Liver (tissue), 3 donors: ENCODE measurements at regions not wholly inside any gene's neighbourhood (a gene's known extent, or its start where the extent isn't known, plus 50 kb on each side); places are given as distances from the start of the nearest gene placed in this dataset.

Experiments
- CTCF ChIP-seq: fragments of 150-350 bp; IDR thresholded peaks from 2 replicates; pipeline ENCODE4 v1.5.1; 2017; ENCODE audit warnings: improper control_type of control experiment, low read depth, low read length; ENCODE audit not compliant: missing input control
- EGR1 ChIP-seq, 2 donors: IDR thresholded peaks; 2 replicates each; pipeline ENCODE4 v1.6.1; 2016 to 2018; ENCODE audit warnings: antibody characterized with exemption in 2 of 2, low read depth in 2 of 2
- FOXA1 ChIP-seq: IDR thresholded peaks from 2 replicates; pipeline ENCODE4 v1.6.1; 2016; ENCODE audit warnings: antibody characterized with exemption
- GABPA ChIP-seq, 2 donors: IDR thresholded peaks in 1 of 2; conservative IDR thresholded peaks in 1 of 2; 2 replicates each; pipeline ENCODE4 v1.6.1; 2016; ENCODE audit warnings: antibody characterized with exemption in 2 of 2, mild to moderate bottlenecking in 1 of 2, moderate library complexity in 1 of 2
- HNF4G ChIP-seq: IDR thresholded peaks from 2 replicates; pipeline ENCODE4 v1.6.1; 2016; ENCODE audit warnings: antibody characterized with exemption
- JUND ChIP-seq, 2 donors: IDR thresholded peaks; 2 replicates each; pipeline ENCODE4 v1.6.1; 2016; ENCODE audit warnings: antibody characterized with exemption in 2 of 2
- MAX ChIP-seq: IDR thresholded peaks from 2 replicates; pipeline ENCODE4 v1.6.1; 2016; ENCODE audit warnings: antibody characterized with exemption
- RAD21 ChIP-seq, 2 donors: IDR thresholded peaks; 2 replicates each; pipeline ENCODE4 v1.6.1; 2016; ENCODE audit warnings: antibody characterized with exemption in 2 of 2, mild to moderate bottlenecking in 2 of 2
- REST ChIP-seq: IDR thresholded peaks from 2 replicates; pipeline ENCODE4 v1.6.1; 2016; ENCODE audit warnings: antibody characterized with exemption, mild to moderate bottlenecking
- TAF1 ChIP-seq: conservative IDR thresholded peaks from 2 replicates; pipeline ENCODE4 v1.6.1; 2016; ENCODE audit warnings: antibody characterized with exemption, mild to moderate bottlenecking
- YY1 ChIP-seq: IDR thresholded peaks from 2 replicates; pipeline ENCODE4 v1.6.1; 2016; ENCODE audit warnings: antibody characterized with exemption, mild to moderate bottlenecking
- ZBTB33 ChIP-seq: IDR thresholded peaks from 2 replicates; pipeline ENCODE4 v1.6.1; 2016; ENCODE audit warnings: antibody characterized with exemption
- donor health status: healthy.
- donor health status: healthy.

- TF ChIP-seq TAF1 (no peak), FOXA1 (no peak), EGR1 (IDR thresholded peaks at IDR 0.05; ENCODE audit: low read depth in 2 of 2) (no peak), GABPA (IDR thresholded peaks at IDR 0.05 in 1 of 2, conservative IDR thresholded peaks at IDR 0.05 in 1 of 2) (no peak), CTCF (no peak), REST (no peak), MAX (no peak), RAD21 (IDR thresholded peaks at IDR 0.05) (no peak), HNF4G (no peak), ZBTB33 (no peak), JUND (IDR thresholded peaks at IDR 0.05) (no peak), YY1 (no peak)
Observed at GRCh38 chr13:107586216-107586615, 629.1 kb downstream of the LIG4 start.
